GM12878 (cell line): ENCODE measurements at regions not wholly inside any gene's neighbourhood (a gene's known extent, or its start where the extent isn't known, plus 50 kb on each side); places are given as distances from the start of the nearest gene placed in this dataset.

Experiments used
- ATAC-seq: fragments of 200-7000 bp; cut with Tn5 transposase; 3 replicates; pipeline ENCODE4 v1.9.1; 2020; ENCODE audit warnings: mild to moderate bottlenecking, moderate library complexity
- BruUV-seq: library from RNA; stranded (reverse); fragments of 400-500 nt; replicated peaks from 2 replicates; lab custom pipeline; 2021; lab: Mats Ljungman, UMichigan
- CTCF ChIA-PET: fragments of 300-600 bp; sonication (Branson Sonifier 250); formaldehyde crosslinking; extraction: SDS; loops from one replicate; lab custom pipeline; 2021; ENCODE audit warnings: inconsistent platforms; lab: Yijun Ruan, JAX
- POLR2A ChIA-PET: fragments of 350-600 bp; formaldehyde crosslinking; extraction: SDS; loops from one replicate; lab custom pipeline; 2021; ENCODE audit warnings: inconsistent platforms; lab: Charles Lee
- RAD21 ChIA-PET: fragments of 300-600 bp; sonication (Branson Sonifier 250); formaldehyde crosslinking; loops from one replicate; lab custom pipeline; 2023; ENCODE audit warnings: antibody characterized with exemption; ENCODE audit not compliant: unreplicated experiment; lab: Charles Lee
- SMC1A ChIA-PET: fragments of 300-600 bp; sonication (Branson Sonifier 250); formaldehyde crosslinking; loops from one replicate; lab custom pipeline; 2023; ENCODE audit not compliant: unreplicated experiment, uncharacterized antibody; lab: Charles Lee
- DNase-seq: peaks from one replicate; pipeline ENCODE4 v3.0.0-alpha.2; 2011; ENCODE audit warnings: low read depth, low spot score
- FAIRE-seq: peaks from 3 replicates; lab custom pipeline; 2011; peaks lifted over from hg19 to GRCh38; lab: Jason Lieb, UNC
- H2AFZ ChIP-seq: 2 replicates; pipeline ENCODE4 v1.6.0; 2011; ENCODE audit warnings: low read depth, low read length, control low read depth; ENCODE audit not compliant: control insufficient read depth
- H3K27ac ChIP-seq: 2 replicates; pipeline ENCODE4 v1.5.1; 2011; ENCODE audit warnings: control low read depth; ENCODE audit not compliant: control insufficient read depth, insufficient read depth
- H3K27me3 ChIP-seq, 2 experiments: replicated peaks in 1 of 2; 2 replicates each; pipeline versions ENCODE4 v1.6.0 to v1.6.1; 2011; ENCODE audit warnings: low read length in 1 of 2; ENCODE audit not compliant: control insufficient read depth in 2 of 2, insufficient read depth in 2 of 2
- H3K36me3 ChIP-seq, 2 experiments: 2 replicates each; pipeline ENCODE4 v1.5.1; 2011; ENCODE audit warnings: low read length in 1 of 2; ENCODE audit not compliant: control insufficient read depth in 2 of 2, insufficient read depth in 2 of 2
- H3K4me1 ChIP-seq: 2 replicates; pipeline ENCODE4 v1.6.1; 2011; ENCODE audit warnings: mild to moderate bottlenecking, low read length, moderate library complexity, mixed read lengths; ENCODE audit not compliant: control insufficient read depth, insufficient read depth
- H3K4me2 ChIP-seq: 2 replicates; pipeline ENCODE4 v1.6.0; 2011; ENCODE audit warnings: control low read depth; ENCODE audit not compliant: control insufficient read depth, insufficient read depth
- H3K4me3 ChIP-seq: fragments of 200-600 bp; sonication (generic); 2 replicates; pipeline ENCODE4 v1.5.1; 2016
- H3K79me2 ChIP-seq: 2 replicates; pipeline ENCODE4 v1.6.0; 2011; ENCODE audit warnings: low read length; ENCODE audit not compliant: control insufficient read depth, insufficient read depth
- H3K9ac ChIP-seq: 2 replicates; pipeline ENCODE4 v1.8.0; 2011; ENCODE audit warnings: low read length, control low read depth, mixed read lengths; ENCODE audit not compliant: control insufficient read depth, insufficient read depth
- H3K9me3 ChIP-seq: replicated peaks from 3 replicates; pipeline ENCODE4 v1.5.1; 2011; ENCODE audit warnings: mild to moderate bottlenecking, low read length; ENCODE audit not compliant: control insufficient read depth, insufficient read depth
- H4K20me1 ChIP-seq: 2 replicates; pipeline ENCODE4 v1.6.0; 2011; ENCODE audit not compliant: control insufficient read depth, insufficient read depth
- BHLHE40 ChIP-seq, 2 experiments: fragments of 450-650 bp in 1 of 2; IDR thresholded peaks; 2 replicates each; pipeline ENCODE4 v1.6.1; 2011 to 2017; ENCODE audit warnings: low read depth in 2 of 2, borderline replicate concordance in 1 of 2, improper control_type of control experiment in 1 of 2, low read length in 1 of 2, mild to moderate bottlenecking in 1 of 2
- KDM1A ChIP-seq: fragments of 200-600 bp; sonication (generic); IDR thresholded peaks from 2 replicates; pipeline ENCODE4 v1.6.1; 2016; ENCODE audit warnings: borderline replicate concordance
- NR2F1 ChIP-seq: fragments of 450-650 bp; conservative IDR thresholded peaks from 2 replicates; pipeline ENCODE4 v1.6.1; 2017; ENCODE audit warnings: mild to moderate bottlenecking
- PAX8 ChIP-seq: fragments of 450-650 bp; IDR thresholded peaks from 2 replicates; pipeline ENCODE4 v1.6.1; 2017; ENCODE audit warnings: mild to moderate bottlenecking, moderate library complexity
- SMC3 ChIP-seq: IDR thresholded peaks from 2 replicates; pipeline ENCODE4 v1.6.1; 2011; ENCODE audit warnings: low read length, improper control_type of control experiment, borderline replicate concordance
- TBL1XR1 ChIP-seq: IDR thresholded peaks from 2 replicates; pipeline ENCODE4 v1.6.1; 2012; ENCODE audit warnings: low read depth, low read length, improper control_type of control experiment
- TCF12 ChIP-seq: IDR thresholded peaks from 2 replicates; pipeline ENCODE4 v1.6.1; 2011; ENCODE audit warnings: low read depth, mild to moderate bottlenecking, low read length
- TCF7 ChIP-seq: IDR thresholded peaks from 2 replicates; pipeline ENCODE4 v1.6.1; 2014; ENCODE audit warnings: antibody characterized with exemption, borderline replicate concordance
- USF1 ChIP-seq: IDR thresholded peaks from 2 replicates; pipeline ENCODE4 v1.6.1; 2011; ENCODE audit warnings: borderline replicate concordance, low read depth, mild to moderate bottlenecking, moderate library complexity, mixed read lengths, low read length; ENCODE audit not compliant: insufficient read depth; ENCODE audit errors: extremely low read length
- ZSCAN29 ChIP-seq: fragments of 450-650 bp; IDR thresholded peaks from 2 replicates; pipeline ENCODE4 v1.6.1; 2017; ENCODE audit warnings: mild to moderate bottlenecking, moderate library complexity
- WGBS: methylation state at CpG from one replicate; pipeline ENCODE4 v1.1.6; 2016; ENCODE audit warnings: low lambda C conversion rate; ENCODE audit not compliant: insufficient replicate concordance, insufficient coverage; ENCODE audit errors: missing lambda C conversion rate; 5-methylcytosine and 5-hydroxymethylcytosine counted together
- in situ Hi-C: fragments of 300-500 bp; cut with MboI; formaldehyde crosslinking; loops from 9 replicates; pipeline ENCODE4 v1.14.3; 2018; ENCODE audit warnings: mixed read lengths
- intact Hi-C: fragments of 100-400 bp; cut with micrococcal nuclease; formaldehyde crosslinking; loops from one replicate; pipeline ENCODE4 v1.14.2; 2022; ENCODE audit not compliant: unreplicated experiment
- TF ChIP-seq, protein P1 (sequence below): IDR thresholded peaks from 2 replicates; pipeline ENCODE4 v1.6.1; 2012; ENCODE audit warnings: low read depth, low read length, improper control_type of control experiment

- no peak for TF ChIP-seq BHLHE40 (IDR thresholded peaks at IDR 0.05; ENCODE audit: borderline replicate concordance in 1 of 2, low read depth in 2 of 2, low read length in 1 of 2)
- no peak for TF ChIP-seq ZSCAN29
- TF ChIP-seq KDM1A: no peak
- no peak for TF ChIP-seq TCF12
- TF ChIP-seq TCF7: no peak
- 0 out of 2 replicates have a peak, but pooled peaks have one; percentile 27 for TF ChIP-seq NR2F1
- TF ChIP-seq USF1: no peak
- TF ChIP-seq TBL1XR1: no peak
Measured at GRCh38 chr6:153872946-153873345, 166.1 kb upstream of the OPRM1 start (continued).

DNA sequence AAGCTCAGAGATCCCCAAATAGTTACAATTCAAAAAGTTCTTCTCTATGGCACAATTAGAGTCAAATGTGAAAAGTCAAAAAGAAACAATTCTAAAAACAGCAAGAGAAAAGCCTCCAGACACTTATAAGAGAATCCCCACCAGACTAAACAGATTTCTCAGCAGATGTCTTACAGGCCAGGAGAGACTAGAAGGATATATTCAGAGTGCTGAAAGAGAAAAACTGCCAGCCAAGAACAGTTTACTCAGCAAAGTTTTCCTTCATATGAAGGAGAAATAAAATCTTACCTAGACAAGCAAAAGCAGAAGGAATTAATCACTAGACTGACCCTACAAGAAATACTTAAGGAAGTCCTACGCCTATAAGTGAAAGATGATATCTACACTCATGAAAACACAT lies 176.1 kb upstream of the OPRM1 start:
- no peaks in the 10 kb centered on the region for H3K27me3 ChIP-seq
- in situ Hi-C loops (no loop called here), intact Hi-C loops (no loop called here)
- H3K79me2 ChIP-seq: no peaks in the 10 kb centered on the region
- RAD21 ChIA-PET: no interaction called here
- H4K20me1 ChIP-seq: no peaks in the 10 kb centered on the region
- H3K9me3 ChIP-seq: no peaks in the 10 kb centered on the region
- DNase-seq (no peak), ATAC-seq (no peak), FAIRE-seq (no peak)
- H3K4me1 ChIP-seq: no peaks in the 10 kb centered on the region
- CTCF ChIA-PET: interaction anchor here (1.0 kb wide), 1 partner anchor 9 kb away, joined by 3 read pairs; no protein-coding TSS in a partner anchor
- SMC1A ChIA-PET: interaction anchor here (0.7 kb wide), 1 partner anchor 14 kb away, joined by 3 read pairs; no protein-coding TSS in a partner anchor
- WGBS: 64% methylated on average over 1 of the region's 1 CpG
- H3K27ac ChIP-seq: no peak overlapping the region
- no peak overlapping the region for H3K4me2 ChIP-seq
- no peak overlapping the region for H3K4me3 ChIP-seq
- H2AFZ ChIP-seq: no peak overlapping the region
- H3K9ac ChIP-seq: no peak overlapping the region
- BruUV-seq: no TSS peak
- POLR2A ChIA-PET: no interaction called here
- TF ChIP-seq SMC3 (no peak), PAX8 (no peak)
- TF ChIP-seq, protein P1, sequence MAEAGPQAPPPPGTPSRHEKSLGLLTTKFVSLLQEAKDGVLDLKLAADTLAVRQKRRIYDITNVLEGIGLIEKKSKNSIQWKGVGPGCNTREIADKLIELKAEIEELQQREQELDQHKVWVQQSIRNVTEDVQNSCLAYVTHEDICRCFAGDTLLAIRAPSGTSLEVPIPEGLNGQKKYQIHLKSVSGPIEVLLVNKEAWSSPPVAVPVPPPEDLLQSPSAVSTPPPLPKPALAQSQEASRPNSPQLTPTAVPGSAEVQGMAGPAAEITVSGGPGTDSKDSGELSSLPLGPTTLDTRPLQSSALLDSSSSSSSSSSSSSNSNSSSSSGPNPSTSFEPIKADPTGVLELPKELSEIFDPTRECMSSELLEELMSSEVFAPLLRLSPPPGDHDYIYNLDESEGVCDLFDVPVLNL: no peak
- no peaks in the 10 kb centered on the region for H3K36me3 ChIP-seq
